Loucy (cell line): ENCODE measurements at regions not wholly inside any gene's neighbourhood (a gene's known extent, or its start where the extent isn't known, plus 50 kb on each side); places are given as distances from the start of the nearest gene placed in this dataset.

Experiments
- H2AFZ ChIP-seq: fragments of 200-600 bp; sonication (generic); 2 replicates; pipeline ENCODE4 v1.6.0; 2016; ENCODE audit warnings: antibody characterized with exemption, mild to moderate bottlenecking, low read length, moderate library complexity
- H3F3A ChIP-seq: fragments of 200-600 bp; 2 replicates; pipeline ENCODE4 v1.6.0; 2016; ENCODE audit warnings: antibody characterized with exemption, low read depth, mild to moderate bottlenecking
- H3K27me3 ChIP-seq: fragments of 200-600 bp; sonication (generic); 2 replicates; pipeline ENCODE4 v1.6.1; 2014; ENCODE audit warnings: low read length, mild to moderate bottlenecking; ENCODE audit not compliant: insufficient read depth, poor library complexity, severe bottlenecking
- H3K36me3 ChIP-seq: fragments of 200-600 bp; sonication (generic); 2 replicates; pipeline ENCODE4 v1.6.1; 2016; ENCODE audit warnings: low read length; ENCODE audit not compliant: insufficient read depth
- H3K4me1 ChIP-seq: fragments of 200-600 bp; sonication (generic); 2 replicates; pipeline ENCODE4 v1.5.1; 2014; ENCODE audit warnings: low read length, mild to moderate bottlenecking; ENCODE audit not compliant: insufficient read depth, poor library complexity, severe bottlenecking
- H3K4me2 ChIP-seq: fragments of 200-600 bp; sonication (generic); 2 replicates; pipeline ENCODE4 v1.6.0; 2014; ENCODE audit warnings: antibody characterized with exemption, low read length, low read depth, mild to moderate bottlenecking; ENCODE audit not compliant: poor library complexity, severe bottlenecking
- H3K4me3 ChIP-seq: fragments of 200-600 bp; sonication (generic); 2 replicates; pipeline ENCODE4 v1.5.1; 2014; ENCODE audit warnings: low read length, mild to moderate bottlenecking, mixed read lengths; ENCODE audit not compliant: poor library complexity, severe bottlenecking
- H3K79me2 ChIP-seq: fragments of 200-600 bp; sonication (generic); 2 replicates; pipeline ENCODE4 v1.6.1; 2014; ENCODE audit warnings: low read length; ENCODE audit not compliant: insufficient read depth
- H3K9ac ChIP-seq: fragments of 200-600 bp; sonication (generic); 2 replicates; pipeline ENCODE4 v1.6.0; 2014; ENCODE audit warnings: mild to moderate bottlenecking, low read depth, low read length, moderate library complexity; ENCODE audit not compliant: poor library complexity, severe bottlenecking
- H3K9me2 ChIP-seq: fragments of 200-600 bp; sonication (generic); replicated peaks from 2 replicates; pipeline ENCODE4 v1.6.1; 2016; ENCODE audit warnings: low read depth, low read length, mixed read lengths
- H3K9me3 ChIP-seq: fragments of 200-600 bp; sonication (generic); 2 replicates; pipeline ENCODE4 v1.6.1; 2014; ENCODE audit warnings: mild to moderate bottlenecking, antibody characterized with exemption, low read length, low read depth; ENCODE audit not compliant: insufficient read depth
- H4K20me1 ChIP-seq: fragments of 200-600 bp; sonication (generic); 2 replicates; pipeline ENCODE4 v1.6.0; 2014; ENCODE audit warnings: antibody characterized with exemption, low read length, mild to moderate bottlenecking; ENCODE audit not compliant: insufficient read depth, poor library complexity, severe bottlenecking
- CTCF ChIP-seq: fragments of 200-600 bp; sonication (generic); conservative IDR thresholded peaks from 2 replicates; pipeline ENCODE4 v1.5.1; 2014; ENCODE audit warnings: mild to moderate bottlenecking, antibody characterized with exemption, low read length
- EZH2phosphoT487 ChIP-seq: fragments of 200-600 bp; IDR thresholded peaks from 2 replicates; pipeline ENCODE4 v1.6.1; 2018; ENCODE audit warnings: antibody characterized with exemption, mild to moderate bottlenecking, moderate library complexity, borderline replicate concordance

DNA sequence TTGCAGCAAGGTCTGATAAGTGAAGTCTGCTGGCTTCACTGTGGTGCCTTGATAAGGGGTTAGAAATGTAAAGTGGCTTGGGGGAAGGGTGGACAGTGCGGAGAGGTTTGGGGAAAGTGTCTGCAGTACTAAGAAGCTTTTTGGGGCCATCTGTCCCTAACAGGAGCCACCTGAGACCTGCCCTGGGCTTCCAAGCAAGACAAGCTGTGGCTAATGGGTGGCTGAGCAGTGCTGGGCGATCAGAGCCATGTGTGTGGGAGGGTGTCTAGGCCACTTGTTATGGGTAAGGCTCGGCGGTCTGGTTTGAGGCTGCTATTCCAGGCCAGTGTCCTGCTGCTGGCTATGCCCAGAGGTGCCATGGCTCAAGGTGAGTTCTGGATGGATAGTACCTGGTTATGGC is 185.4 kb upstream of the MTMR8 start:
- Histone ChIP-seq H3K9me2 (no peaks in the 10 kb centered on the region), H4K20me1 (no peaks in the 10 kb centered on the region), H3K4me1 (peaks cover 8% of the 10 kb centered on the region), H3K9me3 (no peaks in the 10 kb centered on the region), H2AFZ (peak overlapping the region; percentile 49; the same call in 1 of the 2 replicates), H3K9ac (no peak overlapping the region), H3K4me3 (no peak overlapping the region), H3K27me3 (no peaks in the 10 kb centered on the region), H3K36me3 (no peaks in the 10 kb centered on the region), H3K79me2 (no peaks in the 10 kb centered on the region), H3K4me2 (peak overlapping the region; percentile 8), H3F3A (no peaks in the 10 kb centered on the region)
- TF ChIP-seq CTCF (no peak), EZH2phosphoT487 (no peak)

- H3K79me2 ChIP-seq: no peaks in the 10 kb centered on the region
- no peaks in the 10 kb centered on the region for H3K27me3 ChIP-seq
- no peaks in the 10 kb centered on the region for H3K9me2 ChIP-seq
- no peaks in the 10 kb centered on the region for H3F3A ChIP-seq
- peak overlapping the region; percentile 8 for H3K4me2 ChIP-seq
- H2AFZ ChIP-seq: peak overlapping the region; percentile 49; the same call in 1 of the 2 replicates
- H3K36me3 ChIP-seq: no peaks in the 10 kb centered on the region
- H3K4me3 ChIP-seq: no peak overlapping the region
- H4K20me1 ChIP-seq: no peaks in the 10 kb centered on the region
- H3K9ac ChIP-seq: no peak overlapping the region
- TF ChIP-seq CTCF: no peak
- TF ChIP-seq EZH2phosphoT487: no peak
- peaks cover 8% of the 10 kb centered on the region for H3K4me1 ChIP-seq
- no peaks in the 10 kb centered on the region for H3K9me3 ChIP-seq
Measured at GRCh38 chrX:64580035-64580434, 184.8 kb upstream of the MTMR8 start.

GRCh38 chrX:64571011-64571410 is 175.8 kb upstream of the MTMR8 start:
- no peak overlapping the region for H3K4me3 ChIP-seq
- H4K20me1 ChIP-seq: no peaks in the 10 kb centered on the region
- no peaks in the 10 kb centered on the region for H3K9me2 ChIP-seq
- no peaks in the 10 kb centered on the region for H3K79me2 ChIP-seq
- H3F3A ChIP-seq: no peaks in the 10 kb centered on the region
- H3K27me3 ChIP-seq: no peaks in the 10 kb centered on the region
- H3K36me3 ChIP-seq: no peaks in the 10 kb centered on the region
- no peak for TF ChIP-seq CTCF
- TF ChIP-seq EZH2phosphoT487: no peak
- H3K9me3 ChIP-seq: no peaks in the 10 kb centered on the region
- no peak overlapping the region for H3K4me2 ChIP-seq
- H3K4me1 ChIP-seq: no peaks in the 10 kb centered on the region
- no peak overlapping the region for H3K9ac ChIP-seq
- no peak overlapping the region for H2AFZ ChIP-seq
